Sciatic nerve (tissue), 2 donors: ENCODE measurements at regions not wholly inside any gene's neighbourhood (a gene's known extent, or its start where the extent isn't known, plus 50 kb on each side); places are given as distances from the start of the nearest gene placed in this dataset.
A peak's percentile ranks its signal among the peaks of the same experiment; 100 is the strongest.

ENCODE experiments used
- ATAC-seq: fragments of 200-7000 bp; cut with Tn5 transposase; one replicate; pipeline ENCODE4 v1.9.1; 2020; ENCODE audit warnings: mild to moderate bottlenecking, moderate library complexity
- DNase-seq: peaks from one replicate; pipeline ENCODE4 v3.0.0-alpha.2; 2020; ENCODE audit warnings: low spot score
- intact Hi-C: fragments of 100-400 bp; cut with DNase I; formaldehyde crosslinking; loops from one replicate; pipeline ENCODE4 v1.14.2; 2022
- donor health status: DM: no; HTN: no; CAD: no.
- donor health status: DM: no; HTN: no; CAD: no.

DNA sequence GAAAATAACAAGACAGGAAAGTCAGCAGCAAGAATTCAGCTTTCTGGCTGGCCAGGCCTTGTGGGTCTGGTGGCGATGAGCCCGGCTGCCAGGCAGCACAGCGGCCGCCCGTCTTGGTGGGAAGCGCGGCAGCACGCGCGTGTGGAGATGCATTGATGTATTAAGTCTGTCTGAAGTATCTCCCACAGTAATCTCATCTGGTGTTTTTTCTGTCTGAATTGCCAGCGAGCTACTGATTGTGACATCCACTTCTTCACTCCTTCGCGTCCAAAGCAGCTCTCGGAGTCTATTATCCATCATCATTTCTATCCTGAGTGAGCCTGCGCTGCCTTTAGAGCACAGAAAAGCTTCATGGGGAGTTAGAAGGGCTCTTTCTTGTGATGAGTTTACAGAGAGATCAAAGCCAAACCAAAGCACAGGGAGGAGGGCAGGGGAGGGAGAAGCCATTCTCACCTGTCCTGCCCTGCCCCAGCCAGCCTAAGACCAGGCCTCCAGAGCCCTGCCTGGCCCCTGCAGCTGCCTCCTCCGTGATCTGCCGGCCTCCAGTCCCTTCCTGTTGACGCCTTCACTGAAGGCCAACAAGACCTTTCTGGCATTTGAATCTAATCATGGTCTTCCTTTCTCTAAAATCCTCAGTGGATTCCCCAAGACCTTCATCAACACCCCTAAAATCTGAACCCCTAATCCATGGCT is 1419.0 kb downstream of the TBC1D22A start:
- DNase-seq, result no peak
- no peak for ATAC-seq
- intact Hi-C loops, result no loop called here

DNA sequence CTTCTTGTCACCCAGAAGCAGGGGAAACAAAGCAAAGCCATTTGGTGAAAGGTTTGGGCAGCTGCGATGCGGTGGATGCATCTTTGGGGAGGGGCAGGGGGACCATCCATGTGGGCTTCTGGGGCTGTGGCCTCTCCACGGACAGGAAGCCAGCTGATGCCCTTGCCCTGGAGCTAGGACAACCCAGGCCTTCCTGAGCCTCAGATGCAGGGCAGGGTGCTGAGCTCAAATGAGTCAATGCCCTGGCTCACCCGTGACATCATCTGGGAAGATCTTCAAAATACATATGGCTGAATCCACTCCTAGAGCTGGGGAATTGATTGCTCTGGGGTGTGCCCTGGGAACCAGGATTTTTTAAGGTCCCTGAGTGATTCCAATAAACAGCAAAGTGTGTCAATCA is 1418.2 kb downstream of the TBC1D22A start:
- intact Hi-C loops, result no loop called here
- ATAC-seq, result no peak

DNA sequence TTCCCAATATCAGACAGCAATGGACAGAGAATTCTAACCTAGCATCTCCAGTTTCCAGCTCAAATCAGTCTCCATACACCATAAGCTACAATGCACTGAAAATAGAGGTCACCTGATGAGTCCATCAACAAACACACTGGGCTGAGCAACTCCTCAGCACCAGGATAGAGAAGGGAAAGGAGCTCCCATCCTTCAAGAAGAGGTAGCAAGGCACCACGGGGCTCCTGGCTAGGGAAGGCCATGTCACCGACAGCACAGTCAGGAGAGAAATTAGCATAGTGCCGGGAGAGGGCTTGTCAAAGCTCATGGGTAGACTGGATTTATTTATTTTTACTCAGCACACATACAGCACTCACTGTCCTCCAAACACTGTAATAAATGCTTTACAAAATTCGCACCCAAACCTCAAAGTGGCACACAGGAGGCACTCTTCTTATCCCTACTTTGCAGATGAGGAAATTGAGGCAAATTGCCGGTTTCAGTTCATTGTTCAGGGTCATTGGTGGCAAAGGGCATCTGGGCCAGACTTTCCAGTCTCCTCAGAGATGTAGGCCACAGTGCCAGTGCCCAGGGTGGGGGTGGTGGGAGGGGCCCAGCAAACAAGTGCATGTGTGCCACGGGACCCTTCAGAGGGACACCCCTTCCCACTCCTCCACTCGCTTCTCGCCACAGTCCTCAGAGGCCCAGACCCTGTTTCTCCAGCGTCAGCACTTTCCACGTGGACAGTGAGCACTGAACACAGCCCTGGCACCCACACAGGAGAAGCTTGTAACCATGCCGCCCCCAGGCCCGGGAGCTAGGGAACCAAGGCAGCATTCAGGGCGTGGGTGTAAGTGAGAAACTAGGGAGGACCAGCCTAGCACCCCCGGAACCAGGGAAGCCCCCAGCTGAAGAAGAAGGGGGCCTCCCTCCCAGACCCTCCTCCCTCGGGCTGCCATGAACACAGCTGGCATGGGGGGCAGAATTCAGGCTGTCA is 1417.4 kb downstream of the TBC1D22A start:
- no peak for DNase-seq
- no peak for ATAC-seq
- intact Hi-C loops, result no loop called here

More for the DNA sequence above, 1418.2 kb downstream of the TBC1D22A start:
- DNase-seq, result no peak

DNA sequence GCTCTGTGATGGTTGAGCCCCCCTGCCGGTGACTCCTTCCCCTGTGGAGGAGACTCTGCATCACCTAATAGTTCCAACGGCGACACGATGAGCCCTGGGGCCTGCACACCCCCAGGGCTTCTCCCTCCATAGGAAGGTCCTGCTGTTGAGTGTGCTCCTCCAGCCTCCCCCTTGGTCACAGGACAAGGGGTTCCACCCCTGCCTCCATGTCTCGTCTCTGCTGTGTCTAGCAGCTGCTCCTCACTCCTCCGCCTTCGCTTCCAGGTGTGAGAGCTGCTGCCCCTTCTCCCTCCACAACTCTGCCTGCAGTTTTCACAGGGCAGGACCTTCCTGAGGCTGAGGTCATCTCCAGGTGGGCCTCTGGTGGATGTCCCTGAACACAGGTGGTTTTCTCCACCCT is 1416.1 kb downstream of the TBC1D22A start:
- intact Hi-C loops, result no loop called here
- no peak for DNase-seq
- no peak for ATAC-seq

DNA sequence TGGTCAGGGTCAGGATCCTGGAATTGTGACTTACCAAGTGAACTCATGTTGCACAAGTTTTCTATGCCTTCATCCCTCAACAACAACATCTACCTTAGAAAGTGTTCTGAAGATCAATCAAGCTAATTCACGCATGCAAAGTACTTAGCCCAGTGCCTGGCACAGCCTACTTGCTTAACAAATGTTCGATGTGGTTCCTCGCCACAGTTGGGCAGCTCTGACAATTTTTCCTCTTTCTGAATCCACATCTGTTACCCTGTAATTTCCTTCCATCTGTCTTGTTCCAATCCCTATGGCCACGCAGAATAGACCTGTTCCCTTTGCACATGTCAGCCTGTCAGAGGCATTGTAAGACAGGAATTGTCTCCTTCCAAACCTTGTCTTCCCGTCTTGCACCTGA is 1415.2 kb downstream of the TBC1D22A start:
- no peak for DNase-seq
- intact Hi-C loops, result no loop called here
- ATAC-seq, result no peak

DNA sequence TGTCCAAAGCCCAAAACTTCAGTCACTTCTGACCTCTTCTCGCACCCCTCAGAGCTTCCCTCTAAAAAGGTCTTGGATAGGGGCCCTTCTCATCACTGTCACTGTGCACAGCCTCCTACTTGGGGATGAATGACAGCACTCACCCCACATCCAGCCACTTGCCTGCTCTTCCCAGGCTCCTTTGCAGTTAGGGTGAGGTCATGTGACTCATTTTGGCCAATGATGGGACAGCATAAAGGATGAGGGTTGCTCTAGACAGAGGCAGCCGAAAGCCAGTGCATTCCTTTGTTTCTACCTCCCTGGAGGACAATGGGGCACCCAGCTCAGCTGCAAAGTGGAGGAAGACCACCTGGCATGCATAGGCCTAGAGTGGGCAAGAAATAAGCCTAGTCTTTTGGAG is 1413.3 kb downstream of the TBC1D22A start:
- intact Hi-C loops, result no loop called here
- DNase-seq (peak; percentile 15), ATAC-seq (no peak)

DNA sequence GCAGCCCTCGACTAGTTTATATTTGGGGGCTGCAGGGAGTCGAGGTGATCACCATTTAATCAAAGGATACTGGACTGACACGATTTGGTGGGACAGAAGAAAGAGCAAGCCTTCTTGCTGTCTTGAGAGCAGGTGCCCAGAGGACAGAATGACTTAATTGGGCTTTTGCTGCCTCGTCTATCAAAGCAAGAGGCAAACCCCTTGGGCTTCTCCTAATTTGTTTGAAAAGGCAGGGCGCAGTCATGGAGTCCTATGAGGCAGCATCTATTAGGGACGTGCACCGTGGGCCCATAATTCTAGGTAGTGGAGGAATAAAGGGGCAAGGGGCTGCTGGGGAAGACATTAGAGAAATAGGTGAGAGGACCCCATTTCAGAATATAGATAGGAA is 1411.3 kb downstream of the TBC1D22A start:
- DNase-seq (no peak), ATAC-seq (no peak)
- intact Hi-C loops, result no loop called here

DNA sequence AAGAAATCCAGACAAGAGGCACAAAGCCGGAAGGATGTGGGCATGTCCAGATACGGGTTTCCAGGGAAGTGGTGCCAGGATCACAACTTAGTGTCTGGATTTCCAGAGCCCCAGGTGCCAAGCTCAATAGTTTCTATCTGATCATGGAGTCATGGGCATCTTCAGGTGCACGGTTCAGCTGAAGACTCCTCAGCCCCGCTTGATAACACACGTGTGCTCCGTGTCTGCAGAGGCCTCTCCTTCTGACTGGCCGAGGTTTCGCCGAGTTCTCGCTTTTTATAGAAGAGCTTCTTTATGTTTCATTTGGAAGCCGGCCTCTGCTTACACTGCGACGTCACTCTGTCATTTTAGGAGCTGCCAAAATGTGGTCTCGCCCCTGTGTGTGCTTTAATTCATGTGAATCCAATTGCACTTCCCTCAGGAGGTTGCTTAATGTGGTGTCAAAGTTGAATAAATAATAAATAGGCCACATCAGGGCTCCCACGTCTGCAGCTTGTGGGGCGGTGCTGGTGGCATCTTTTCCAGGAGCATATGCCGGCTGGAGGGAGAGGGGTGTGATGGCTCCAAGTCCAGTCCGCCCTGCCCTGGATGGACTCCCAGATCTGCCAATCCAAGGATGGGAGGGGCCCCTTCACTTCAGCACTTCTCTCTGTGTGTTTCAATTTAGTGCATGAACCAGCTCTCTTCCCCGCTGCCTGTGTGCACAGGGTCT is 1410.8 kb downstream of the TBC1D22A start:
- DNase-seq (peak; percentile 33), ATAC-seq (no peak)
- intact Hi-C loops, result no loop called here

DNA sequence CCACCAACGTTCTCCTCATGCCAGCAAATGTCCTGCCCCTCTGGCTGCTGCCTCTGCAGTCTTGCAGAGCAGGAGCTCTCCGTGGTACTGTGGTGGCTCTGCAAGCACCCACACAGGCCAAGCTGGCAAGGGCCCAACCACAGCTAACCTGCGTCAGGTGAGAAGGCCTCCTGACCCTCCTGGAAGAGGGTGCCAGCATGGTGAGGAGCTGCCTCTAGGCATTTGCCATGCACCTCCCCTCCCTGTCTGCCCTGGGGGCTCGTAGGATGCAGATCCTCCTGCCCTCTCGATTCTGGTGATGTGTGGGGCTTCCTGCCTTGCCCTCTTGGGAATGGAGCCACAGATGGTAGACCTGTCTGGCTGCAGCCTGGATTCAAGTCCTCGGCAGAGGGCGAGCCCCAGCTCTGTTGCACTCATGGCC is 1408.8 kb downstream of the TBC1D22A start:
- peak; percentile 35 for DNase-seq
- no peak for ATAC-seq
- intact Hi-C loops, result no loop called here

DNA sequence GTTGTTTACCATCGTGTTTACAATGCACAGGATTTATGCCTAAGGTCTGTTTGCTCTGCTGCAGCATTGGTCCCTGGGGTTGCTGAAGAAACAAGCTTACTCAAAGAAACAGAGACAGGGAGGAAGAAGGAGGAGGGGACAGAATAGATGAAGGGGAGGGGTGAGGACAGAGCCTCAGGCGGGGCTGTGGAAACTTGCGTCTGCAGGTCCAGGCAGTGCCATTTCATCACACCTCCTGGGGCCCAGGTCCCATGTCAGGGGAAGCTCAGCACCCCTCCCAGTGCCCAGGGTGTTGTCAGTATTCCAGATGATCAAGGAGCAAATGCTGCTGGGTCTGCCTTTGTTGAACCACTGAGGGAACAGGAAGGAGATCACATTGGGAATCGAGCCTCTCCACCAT is 1406.8 kb downstream of the TBC1D22A start:
- DNase-seq (peak; percentile 39), ATAC-seq (no peak)
- intact Hi-C loops, result no loop called here

DNA sequence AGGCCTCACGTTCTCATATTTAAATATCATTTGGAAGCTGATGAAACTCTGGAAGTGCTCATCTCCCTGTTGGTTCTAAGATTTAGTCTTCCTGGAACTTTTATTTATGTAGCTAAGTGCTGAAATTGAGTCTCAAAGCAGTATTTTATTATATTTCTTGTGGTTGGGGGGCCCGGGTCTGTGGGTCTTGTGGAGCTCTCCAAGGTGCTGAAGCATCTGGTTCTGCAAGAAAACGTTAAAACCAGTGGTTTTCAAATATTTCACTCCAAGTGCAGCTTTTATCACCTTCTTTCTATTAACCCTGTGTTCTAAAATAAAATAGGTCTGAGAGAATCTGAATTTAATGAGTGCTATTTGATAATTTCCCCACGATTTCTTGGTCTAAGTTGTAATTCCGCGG is 1404.8 kb downstream of the TBC1D22A start:
- ATAC-seq (no peak), DNase-seq (no peak)
- intact Hi-C loops, result no loop called here

DNA sequence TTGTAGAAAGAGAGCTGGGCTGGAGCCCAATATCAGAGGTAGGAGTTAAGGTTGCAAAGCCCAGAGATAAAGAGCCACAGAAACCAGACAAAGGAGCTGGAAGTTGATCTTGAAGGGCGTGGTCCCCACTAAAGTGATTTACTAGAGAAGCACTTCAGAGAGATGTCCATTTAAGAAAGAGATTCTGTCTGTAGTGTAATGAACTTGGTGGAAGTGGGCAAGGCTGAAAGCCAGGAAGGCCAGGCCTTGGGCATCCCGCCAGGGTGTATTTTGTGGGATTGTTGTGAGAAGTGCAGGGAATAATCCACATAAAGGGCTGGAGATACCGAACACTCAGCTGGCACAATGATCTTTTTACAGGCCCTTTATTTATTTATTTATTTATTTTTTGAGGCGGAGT is 1398.8 kb downstream of the TBC1D22A start:
- intact Hi-C loops, result no loop called here
- no peak for ATAC-seq
- DNase-seq, result no peak

DNA sequence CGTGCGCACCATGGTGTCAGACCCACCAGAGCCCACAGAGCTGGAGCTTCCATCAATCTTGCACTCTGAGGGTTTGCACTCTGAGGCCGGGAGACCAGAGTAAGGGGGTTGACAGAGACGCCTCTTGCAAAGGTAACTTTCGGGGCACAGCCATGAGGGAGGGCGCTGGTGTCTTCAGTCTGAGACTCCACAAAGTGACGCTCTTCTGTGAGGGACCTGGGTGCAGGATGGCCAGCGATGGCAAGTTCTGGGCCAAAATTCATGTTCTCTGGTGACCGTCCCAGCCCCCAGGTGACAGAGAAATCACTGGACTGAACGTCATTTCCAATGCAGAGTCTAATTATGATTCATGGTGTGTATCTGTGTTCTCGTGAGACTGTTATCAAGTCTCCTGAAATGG is 1395.2 kb downstream of the TBC1D22A start:
- ATAC-seq (no peak), DNase-seq (no peak)
- intact Hi-C loops, result no loop called here

DNA sequence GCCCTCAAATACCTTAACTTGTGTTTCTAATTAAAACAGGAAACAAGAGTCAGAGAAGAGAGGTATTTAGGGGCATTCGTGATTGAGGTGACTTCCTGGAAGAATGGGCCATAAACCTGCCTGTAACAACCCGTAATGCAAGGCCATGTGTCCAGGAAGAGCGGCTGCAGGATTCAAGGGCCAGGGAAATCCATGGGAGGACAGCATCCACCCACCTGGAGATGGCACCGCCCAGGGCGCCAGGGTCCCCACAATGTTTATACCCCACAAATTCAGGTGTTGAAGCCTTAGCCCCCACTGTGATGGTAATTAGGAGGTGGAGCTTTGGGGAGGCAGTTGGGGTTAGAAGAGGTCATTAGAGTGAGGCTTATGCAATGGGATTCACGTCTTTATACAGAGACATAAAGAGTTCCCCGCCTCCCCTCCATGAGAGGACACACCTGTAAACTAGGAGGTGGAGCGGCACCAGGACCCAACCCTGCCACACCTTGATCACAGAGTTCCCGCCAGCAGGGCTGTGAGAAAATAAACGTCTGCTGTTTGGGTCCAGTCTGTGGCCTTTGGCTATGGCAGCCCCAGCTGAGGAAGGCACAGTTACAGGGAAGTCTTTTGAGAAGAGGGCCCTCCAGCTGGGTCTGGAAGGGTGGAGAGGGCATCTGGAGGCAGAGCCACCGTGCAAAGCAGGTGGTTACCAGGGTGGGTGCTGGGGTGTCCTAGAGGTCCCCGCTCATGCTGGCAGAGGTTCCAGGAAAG is 1394.3 kb downstream of the TBC1D22A start:
- no peak for ATAC-seq
- DNase-seq, result no peak
- intact Hi-C loops, result no loop called here

DNA sequence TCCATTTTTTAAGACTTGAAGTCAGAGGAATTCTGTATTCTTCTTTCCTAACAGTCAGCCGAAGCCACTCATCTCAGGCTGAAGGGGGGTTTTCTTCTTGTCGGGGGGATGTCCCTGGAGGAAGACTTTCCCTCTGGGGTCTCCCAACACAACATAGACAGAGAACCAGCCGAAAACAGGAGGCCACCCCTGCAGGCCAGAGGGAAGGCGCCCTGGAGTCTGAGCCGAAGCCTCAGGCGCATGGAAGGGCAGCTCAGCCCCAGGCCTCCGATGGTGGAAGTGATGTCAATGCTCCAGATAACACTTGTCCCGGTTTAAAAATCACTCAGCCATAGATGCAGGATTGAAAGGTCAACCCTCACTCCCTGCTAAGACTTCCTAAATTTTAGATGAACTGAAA is 1393.0 kb downstream of the TBC1D22A start:
- ATAC-seq, result no peak
- no peak for DNase-seq
- intact Hi-C loops, result no loop called here

DNA sequence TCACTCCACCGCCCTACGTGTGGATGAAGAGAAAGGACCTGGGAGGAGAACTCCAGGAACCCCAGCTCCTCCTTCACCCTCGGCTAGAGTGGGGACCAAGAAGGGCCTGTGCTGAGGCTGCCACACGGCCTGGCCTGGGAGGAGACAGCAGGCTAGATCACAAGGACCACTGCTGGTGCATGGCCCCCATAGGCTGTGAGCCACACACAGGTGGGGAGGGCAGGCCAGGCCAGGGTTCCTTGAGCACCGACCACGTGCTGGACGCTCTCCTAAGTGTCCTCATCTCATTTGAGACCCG is 1392.4 kb downstream of the TBC1D22A start:
- DNase-seq, result no peak
- intact Hi-C loops, result no loop called here
- no peak for ATAC-seq

DNA sequence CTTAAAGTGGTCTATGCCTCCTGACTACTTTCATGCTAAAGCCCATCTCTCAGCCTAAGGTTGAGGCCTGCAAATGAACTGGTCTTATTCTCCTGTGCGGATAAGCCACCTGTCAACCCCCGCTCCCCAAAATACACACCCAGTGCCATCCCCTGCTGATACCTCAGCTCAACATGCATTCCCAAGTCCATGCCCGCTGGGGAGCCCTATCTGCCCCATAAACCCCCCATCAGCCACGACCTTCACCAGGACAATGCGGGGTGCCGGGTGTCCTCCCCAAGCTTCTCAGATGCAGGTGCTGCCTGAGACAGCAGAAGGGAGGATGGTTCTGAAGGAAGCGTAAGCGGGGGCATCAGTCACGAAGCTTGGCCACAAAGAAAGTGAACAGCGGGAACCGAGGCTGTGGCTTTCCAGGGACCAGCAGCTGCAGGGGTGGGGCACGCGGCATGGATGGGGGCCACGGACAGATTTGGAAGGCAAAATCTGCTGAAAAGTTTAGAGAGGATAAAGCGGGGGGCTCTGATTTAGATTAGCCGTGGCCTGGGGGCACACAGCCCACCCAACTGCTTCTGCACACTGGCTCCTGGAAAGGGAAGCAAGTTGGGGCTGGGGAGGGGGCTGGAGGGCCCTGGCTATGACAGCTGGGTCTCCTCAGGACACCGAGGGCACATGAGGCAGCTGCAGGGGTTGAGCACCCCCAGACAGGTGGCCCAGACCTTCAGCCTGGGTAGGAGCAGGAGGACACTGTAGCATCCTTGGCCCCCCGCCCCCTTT is 1391.9 kb downstream of the TBC1D22A start:
- intact Hi-C loops, result no loop called here
- ATAC-seq (no peak), DNase-seq (no peak)

DNA sequence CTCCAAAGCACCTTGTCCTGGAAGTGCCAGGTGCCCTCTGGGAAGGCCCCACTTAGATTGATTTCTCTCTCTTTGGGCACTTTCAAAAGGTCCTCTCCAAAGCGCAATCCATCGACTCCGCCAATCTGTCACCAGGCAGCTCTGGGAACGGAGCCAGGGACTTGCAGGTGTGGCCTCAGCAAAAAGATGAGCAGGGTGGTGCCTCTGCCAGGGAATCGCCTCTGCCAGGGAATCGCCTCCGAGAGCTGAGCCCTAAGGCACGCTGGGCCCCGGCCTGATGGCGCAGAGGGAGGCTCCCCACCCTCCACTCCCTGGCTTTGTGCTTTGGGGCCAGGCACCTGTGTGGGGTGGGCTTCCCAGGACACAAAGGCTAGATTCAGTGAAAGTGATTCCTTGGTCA is 1391.3 kb downstream of the TBC1D22A start:
- DNase-seq (no peak), ATAC-seq (no peak)
- intact Hi-C loops, result no loop called here

DNA sequence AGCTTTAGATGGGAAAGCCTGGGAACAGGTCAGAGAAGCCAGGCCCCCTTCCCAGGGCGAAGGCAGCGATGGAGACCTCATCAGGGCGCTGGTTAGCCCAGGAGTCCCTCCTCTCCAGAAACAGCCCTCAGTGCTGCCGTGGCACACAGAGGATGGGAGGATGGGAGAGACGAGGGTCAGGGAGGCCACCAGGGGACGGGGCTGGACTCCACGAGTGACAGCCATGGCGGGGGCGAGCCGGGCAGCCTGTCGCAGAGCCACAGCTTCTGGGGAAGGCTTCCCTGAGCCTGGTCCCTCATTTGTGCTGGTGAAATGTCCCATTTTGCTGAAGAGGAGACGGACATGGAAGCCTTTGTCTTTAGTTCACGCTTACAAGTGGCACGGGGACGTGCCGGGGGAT is 1390.5 kb downstream of the TBC1D22A start:
- no peak for ATAC-seq
- intact Hi-C loops, result no loop called here
- no peak for DNase-seq
